ENCODE measurements at regions not wholly inside any gene's neighbourhood (a gene's known extent, or its start where the extent isn't known, plus 50 kb on each side); places are given as distances from the start of the nearest gene placed in this dataset.
"Not testable (repeated sequence)": the region's sequence is repeated elsewhere in the genome, so short reads cannot be mapped to it uniquely, and the experiment has no call there.

DNA sequence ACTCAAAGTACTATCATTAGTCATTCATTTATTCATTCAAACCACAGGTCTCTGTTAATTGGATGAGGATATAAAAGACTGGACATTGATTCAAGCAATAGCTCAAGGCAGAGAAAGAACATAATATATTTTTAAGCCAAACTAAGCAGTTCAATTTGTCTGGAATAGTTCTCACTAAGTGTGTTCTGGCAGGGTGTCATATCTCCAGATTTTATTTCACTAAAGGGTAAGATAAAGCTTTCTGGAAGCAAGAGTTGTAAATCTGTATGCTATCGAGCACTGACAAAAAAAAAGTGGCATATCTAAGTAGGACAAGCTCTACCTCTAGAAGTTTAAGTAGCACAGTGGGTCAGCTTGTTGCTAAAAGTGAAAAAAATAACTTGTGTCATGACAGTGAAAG lies 375.6 kb downstream of the TUSC1 start:
- Histone ChIP-seq H3K4me2 (ENCODE audit: low read length) (no peak overlapping the region), H3K4me1 (no peaks in the 10 kb centered on the region), H3K9me3 (ENCODE audit: control insufficient read depth, low read length) (no peaks in the 10 kb centered on the region), H2AFZ (no peak overlapping the region), H3K27me3 (ENCODE audit: control insufficient read depth, insufficient read depth, low read length) (no peaks in the 10 kb centered on the region), H3K36me3 (ENCODE audit: control insufficient read depth, insufficient read depth, low read length) (no peaks in the 10 kb centered on the region), H3K9ac (no peak overlapping the region), H3K27ac (no peak overlapping the region), H3K4me3 (ENCODE audit: low read depth, low read length) (no peak overlapping the region), H3K79me2 (no peaks in the 10 kb centered on the region)
- TF ChIP-seq, protein P1, sequence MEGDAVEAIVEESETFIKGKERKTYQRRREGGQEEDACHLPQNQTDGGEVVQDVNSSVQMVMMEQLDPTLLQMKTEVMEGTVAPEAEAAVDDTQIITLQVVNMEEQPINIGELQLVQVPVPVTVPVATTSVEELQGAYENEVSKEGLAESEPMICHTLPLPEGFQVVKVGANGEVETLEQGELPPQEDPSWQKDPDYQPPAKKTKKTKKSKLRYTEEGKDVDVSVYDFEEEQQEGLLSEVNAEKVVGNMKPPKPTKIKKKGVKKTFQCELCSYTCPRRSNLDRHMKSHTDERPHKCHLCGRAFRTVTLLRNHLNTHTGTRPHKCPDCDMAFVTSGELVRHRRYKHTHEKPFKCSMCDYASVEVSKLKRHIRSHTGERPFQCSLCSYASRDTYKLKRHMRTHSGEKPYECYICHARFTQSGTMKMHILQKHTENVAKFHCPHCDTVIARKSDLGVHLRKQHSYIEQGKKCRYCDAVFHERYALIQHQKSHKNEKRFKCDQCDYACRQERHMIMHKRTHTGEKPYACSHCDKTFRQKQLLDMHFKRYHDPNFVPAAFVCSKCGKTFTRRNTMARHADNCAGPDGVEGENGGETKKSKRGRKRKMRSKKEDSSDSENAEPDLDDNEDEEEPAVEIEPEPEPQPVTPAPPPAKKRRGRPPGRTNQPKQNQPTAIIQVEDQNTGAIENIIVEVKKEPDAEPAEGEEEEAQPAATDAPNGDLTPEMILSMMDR (IDR thresholded peaks at IDR 0.05) = no peak

DNA sequence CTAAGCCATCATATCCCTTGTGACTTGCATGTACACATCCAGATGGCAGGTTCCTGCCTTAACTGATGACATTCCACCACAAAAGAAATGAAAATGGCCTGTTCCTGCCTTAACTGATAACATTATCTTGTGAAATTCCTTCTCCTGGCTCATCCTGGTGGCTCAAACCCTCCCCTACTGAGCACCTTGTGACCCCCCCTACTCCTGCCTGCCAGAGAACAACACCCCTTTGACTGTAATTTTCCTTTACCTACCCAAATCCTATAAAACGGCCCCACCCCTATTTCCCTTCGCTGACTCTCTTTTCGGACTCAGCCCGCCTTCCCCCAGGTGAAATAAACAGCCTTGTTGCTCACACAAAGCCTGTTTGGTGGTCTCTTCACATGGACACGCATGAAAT lies 390.0 kb downstream of the TUSC1 start:
- not testable (repeated sequence) for H3K79me2 ChIP-seq; H3K9ac ChIP-seq; H3K27ac ChIP-seq; H3K4me1 ChIP-seq; H3K36me3 ChIP-seq (ENCODE audit: control insufficient read depth, insufficient read depth, low read length); H3K9me3 ChIP-seq (ENCODE audit: control insufficient read depth, low read length); H3K4me2 ChIP-seq (ENCODE audit: low read length); H3K4me3 ChIP-seq (ENCODE audit: low read depth, low read length); H2AFZ ChIP-seq; H3K27me3 ChIP-seq (ENCODE audit: control insufficient read depth, insufficient read depth, low read length)

DNA sequence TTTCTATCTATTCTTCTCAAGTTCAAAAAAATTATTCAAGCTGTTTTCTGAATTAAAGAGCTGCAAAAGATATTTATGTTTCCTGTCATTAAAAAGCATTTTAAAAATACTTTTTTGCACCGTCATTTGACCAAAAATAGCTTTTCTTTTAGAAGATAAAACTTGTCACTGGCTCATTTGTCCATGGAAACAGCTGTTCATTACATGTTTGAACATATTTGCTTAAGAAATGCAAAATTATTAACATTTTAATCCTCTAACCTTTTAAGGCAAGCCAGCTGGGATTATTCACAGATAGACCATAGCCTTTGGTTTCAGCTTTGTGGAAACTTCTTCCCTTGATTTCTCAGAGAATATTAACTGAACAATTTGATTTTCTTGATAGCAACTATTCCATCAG lies 393.9 kb downstream of the TUSC1 start:
- Histone ChIP-seq H3K36me3 (ENCODE audit: control insufficient read depth, insufficient read depth, low read length) (no peaks in the 10 kb centered on the region), H3K27me3 (ENCODE audit: control insufficient read depth, insufficient read depth, low read length) (no peaks in the 10 kb centered on the region), H2AFZ (no peak overlapping the region), H3K9ac (no peak overlapping the region), H3K79me2 (no peaks in the 10 kb centered on the region), H3K4me1 (no peaks in the 10 kb centered on the region), H3K27ac (no peak overlapping the region), H3K4me3 (ENCODE audit: low read depth, low read length) (no peak overlapping the region), H3K9me3 (ENCODE audit: control insufficient read depth, low read length) (no peaks in the 10 kb centered on the region), H3K4me2 (ENCODE audit: low read length) (no peak overlapping the region)
- TF ChIP-seq, protein P1 (IDR thresholded peaks at IDR 0.05) = no peak

DNA sequence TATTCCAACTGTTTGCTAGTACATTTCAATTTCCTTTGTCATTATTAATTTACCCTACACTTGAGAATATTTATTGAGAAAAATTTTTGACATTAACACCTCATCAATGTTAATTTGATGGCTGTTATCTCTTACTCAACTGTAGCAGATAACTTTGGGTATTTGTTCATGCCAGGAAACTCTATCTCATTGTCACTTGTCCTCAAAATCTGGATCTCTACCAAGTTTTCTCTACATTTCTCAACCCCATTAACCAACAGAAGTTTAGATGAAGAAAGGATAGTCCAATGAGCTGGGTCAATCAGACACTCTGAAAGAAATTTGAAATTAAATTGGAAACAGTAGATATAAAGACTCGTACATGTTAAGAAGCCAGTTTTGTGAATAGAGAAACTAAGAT lies 395.3 kb downstream of the TUSC1 start:
- Histone ChIP-seq H3K4me3 (ENCODE audit: low read depth, low read length) (no peak overlapping the region), H3K4me2 (ENCODE audit: low read length) (no peak overlapping the region), H3K9me3 (ENCODE audit: control insufficient read depth, low read length) (no peaks in the 10 kb centered on the region), H3K4me1 (no peaks in the 10 kb centered on the region), H3K79me2 (no peaks in the 10 kb centered on the region), H3K9ac (no peak overlapping the region), H3K36me3 (ENCODE audit: control insufficient read depth, insufficient read depth, low read length) (no peaks in the 10 kb centered on the region), H3K27me3 (ENCODE audit: control insufficient read depth, insufficient read depth, low read length) (no peaks in the 10 kb centered on the region), H3K27ac (no peak overlapping the region), H2AFZ (no peak overlapping the region)
- TF ChIP-seq, protein P1 (IDR thresholded peaks at IDR 0.05) = no peak

DNA sequence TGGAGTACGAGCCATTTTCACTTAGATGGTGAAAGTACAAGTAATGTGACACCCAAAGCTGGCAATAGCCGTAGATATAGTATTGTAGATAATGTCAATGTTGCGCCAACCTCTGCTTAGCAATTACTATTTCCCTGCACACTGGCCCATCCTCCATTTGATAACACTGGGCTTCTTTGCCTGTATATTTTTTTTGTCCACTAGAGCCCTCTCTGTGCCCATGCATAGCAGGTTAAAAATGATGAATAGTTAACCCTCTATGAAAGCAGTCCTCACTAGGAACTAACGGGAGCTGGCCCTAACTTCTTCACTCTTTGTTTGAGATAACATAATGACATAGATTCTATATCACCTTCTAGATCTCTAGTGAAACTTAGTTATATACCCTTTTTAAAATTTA lies 416.8 kb downstream of the TUSC1 start:
- H3K9me3 ChIP-seq (ENCODE audit: control insufficient read depth, low read length) = no peaks in the 10 kb centered on the region
- H3K4me1 ChIP-seq = no peaks in the 10 kb centered on the region
- H3K9ac ChIP-seq = no peak overlapping the region
- no peaks in the 10 kb centered on the region for H3K79me2 ChIP-seq
- H3K36me3 ChIP-seq (ENCODE audit: control insufficient read depth, insufficient read depth, low read length) = no peaks in the 10 kb centered on the region
- H3K4me2 ChIP-seq (ENCODE audit: low read length) = no peak overlapping the region
- no peaks in the 10 kb centered on the region for H3K27me3 ChIP-seq (ENCODE audit: control insufficient read depth, insufficient read depth, low read length)
- H2AFZ ChIP-seq = no peak overlapping the region
- TF ChIP-seq, protein P1 (IDR thresholded peaks at IDR 0.05) = no peak
- H3K4me3 ChIP-seq (ENCODE audit: low read depth, low read length) = no peak overlapping the region
- H3K27ac ChIP-seq = no peak overlapping the region
